RWPE1 (cell line): ENCODE measurements at regions not wholly inside any gene's neighbourhood (a gene's known extent, or its start where the extent isn't known, plus 50 kb on each side); places are given as distances from the start of the nearest gene placed in this dataset.

Source experiments
- CTCF ChIA-PET: fragments of 350-600 bp; sonication (Branson Sonifier 250); formaldehyde crosslinking; extraction: SDS; loops from one replicate; lab custom pipeline; 2021; lab: Yijun Ruan, JAX
- POLR2A ChIA-PET: fragments of 400-600 bp; formaldehyde crosslinking; extraction: SDS; loops from one replicate; lab custom pipeline; 2020; ENCODE audit warnings: antibody characterized with exemption; ENCODE audit not compliant: low non-redundant PET; lab: Yijun Ruan, JAX
- DNase-seq: peaks from one replicate; pipeline ENCODE4 v3.0.0; 2012; ENCODE audit warnings: low spot score
- H3K27ac ChIP-seq: fragments of 450-650 bp; 2 replicates; pipeline ENCODE4 v1.5.1; 2017
- TF ChIP-seq, protein P1 (sequence below): fragments of 450-650 bp; conservative IDR thresholded peaks from 2 replicates; pipeline ENCODE4 v1.5.1; 2017; ENCODE audit warnings: low read depth, mild to moderate bottlenecking

DNA sequence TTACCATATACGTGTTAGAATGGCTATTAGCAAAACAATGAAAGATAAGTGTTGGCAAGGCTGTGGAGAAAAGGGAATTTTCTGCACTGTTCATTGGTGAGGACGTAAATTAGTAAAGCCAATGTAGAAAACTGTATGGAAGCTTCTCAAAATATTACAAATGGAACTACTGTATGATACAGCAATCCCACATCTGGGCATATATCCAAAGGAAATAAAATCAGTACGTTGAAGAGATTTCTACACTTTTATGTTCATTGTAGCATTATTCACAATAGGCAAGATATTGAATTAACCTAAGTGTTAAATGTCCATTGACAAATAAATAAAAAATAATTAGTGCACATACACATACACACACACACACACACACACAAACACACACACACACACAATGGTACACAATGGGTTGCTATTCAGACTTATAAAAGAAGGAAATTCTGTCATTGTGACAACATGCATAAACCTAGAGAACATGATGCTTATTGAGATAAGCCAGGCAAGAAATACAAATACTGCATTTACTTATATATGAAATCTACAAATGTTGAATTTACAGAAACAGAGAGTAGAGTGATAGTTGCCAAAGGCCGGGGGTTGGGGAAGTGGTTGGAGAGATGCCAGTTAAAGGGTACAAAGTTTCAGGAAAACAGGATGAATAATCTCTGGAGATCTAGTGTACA, 565.8 kb upstream of the LRRC4C start:
- CTCF ChIA-PET: no interaction called here
- no peak for DNase-seq
- TF ChIP-seq, protein P1, sequence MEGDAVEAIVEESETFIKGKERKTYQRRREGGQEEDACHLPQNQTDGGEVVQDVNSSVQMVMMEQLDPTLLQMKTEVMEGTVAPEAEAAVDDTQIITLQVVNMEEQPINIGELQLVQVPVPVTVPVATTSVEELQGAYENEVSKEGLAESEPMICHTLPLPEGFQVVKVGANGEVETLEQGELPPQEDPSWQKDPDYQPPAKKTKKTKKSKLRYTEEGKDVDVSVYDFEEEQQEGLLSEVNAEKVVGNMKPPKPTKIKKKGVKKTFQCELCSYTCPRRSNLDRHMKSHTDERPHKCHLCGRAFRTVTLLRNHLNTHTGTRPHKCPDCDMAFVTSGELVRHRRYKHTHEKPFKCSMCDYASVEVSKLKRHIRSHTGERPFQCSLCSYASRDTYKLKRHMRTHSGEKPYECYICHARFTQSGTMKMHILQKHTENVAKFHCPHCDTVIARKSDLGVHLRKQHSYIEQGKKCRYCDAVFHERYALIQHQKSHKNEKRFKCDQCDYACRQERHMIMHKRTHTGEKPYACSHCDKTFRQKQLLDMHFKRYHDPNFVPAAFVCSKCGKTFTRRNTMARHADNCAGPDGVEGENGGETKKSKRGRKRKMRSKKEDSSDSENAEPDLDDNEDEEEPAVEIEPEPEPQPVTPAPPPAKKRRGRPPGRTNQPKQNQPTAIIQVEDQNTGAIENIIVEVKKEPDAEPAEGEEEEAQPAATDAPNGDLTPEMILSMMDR: no peak

DNA sequence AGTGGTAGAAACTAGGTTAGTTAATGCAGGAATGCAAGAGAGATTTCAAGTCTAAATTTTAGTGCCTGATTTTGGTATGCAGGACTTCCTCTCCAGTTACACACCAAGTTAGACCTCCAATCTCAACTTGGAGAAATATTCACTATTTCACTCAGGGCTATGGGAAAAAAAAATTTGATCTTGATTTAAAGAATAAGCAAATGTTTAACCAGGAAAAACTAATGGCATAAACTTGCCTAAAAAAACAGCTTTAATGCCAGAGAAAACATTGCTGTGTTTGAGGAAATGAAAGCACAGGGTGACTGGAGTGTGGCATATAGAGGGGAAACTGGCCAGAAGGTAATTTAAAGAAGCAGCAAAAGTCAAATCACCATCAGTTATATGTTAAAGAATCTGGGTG, 575.4 kb upstream of the LRRC4C start:
- DNase-seq: no peak
- H3K27ac ChIP-seq: no peak overlapping the region
- ChIA-PET CTCF (interaction anchor here (0.7 kb wide), 1 partner anchor 46 kb away, joined by 3 read pairs; no protein-coding TSS in a partner anchor), POLR2A (no interaction called here)
- TF ChIP-seq, protein P1: no peak

More for the DNA sequence above, 565.8 kb upstream of the LRRC4C start:
- POLR2A ChIA-PET: no interaction called here
- no peak overlapping the region for H3K27ac ChIP-seq

DNA sequence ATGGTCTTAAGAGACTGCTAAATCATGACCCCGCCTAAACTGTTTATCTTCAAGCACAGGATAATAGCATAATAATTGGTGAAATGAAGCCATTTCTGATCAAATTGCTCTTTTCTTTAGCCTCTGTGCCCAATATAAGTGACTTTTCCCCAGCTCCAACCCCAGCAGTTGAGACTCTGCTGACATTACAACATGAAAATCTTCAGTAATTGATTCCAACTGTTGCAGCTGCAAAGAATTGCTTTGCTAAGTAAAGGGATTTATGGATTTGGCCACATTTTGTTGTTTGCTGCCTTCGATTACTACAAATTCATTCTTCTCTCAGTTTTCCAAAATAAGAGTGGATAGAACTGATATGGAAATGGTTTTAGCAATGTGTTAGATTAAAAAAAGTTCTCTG, 576.7 kb upstream of the LRRC4C start:
- TF ChIP-seq, protein P1: no peak
- DNase-seq: no peak
- ChIA-PET CTCF (interaction anchor here (0.6 kb wide), 1 partner anchor 413 kb away, joined by 5 read pairs; no protein-coding TSS in a partner anchor), POLR2A (no interaction called here)
- H3K27ac ChIP-seq: no peak overlapping the region

DNA sequence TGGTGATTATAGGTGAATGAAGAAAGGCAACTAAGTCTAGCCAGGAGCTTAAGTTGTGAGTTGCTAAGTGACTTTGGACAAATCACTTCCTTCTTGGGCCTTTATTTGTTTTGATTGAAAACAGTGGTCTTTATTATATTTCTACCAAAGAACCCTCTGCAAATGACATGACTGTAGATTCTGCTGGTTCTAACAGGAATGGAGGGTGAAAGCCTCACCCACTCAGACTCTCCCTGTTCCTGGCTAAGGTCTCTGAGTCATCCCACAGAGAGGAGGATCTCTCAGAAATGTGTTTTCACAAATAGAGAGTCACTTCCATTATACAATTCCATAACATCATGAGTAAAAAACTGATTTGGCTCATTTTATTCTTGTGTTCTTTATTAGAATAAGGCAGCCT, 583.9 kb upstream of the LRRC4C start:
- TF ChIP-seq, protein P1: no peak
- POLR2A ChIA-PET: no interaction called here
- H3K27ac ChIP-seq: no peak overlapping the region
- peak; percentile 5 for DNase-seq
- CTCF ChIA-PET: no interaction called here

DNA sequence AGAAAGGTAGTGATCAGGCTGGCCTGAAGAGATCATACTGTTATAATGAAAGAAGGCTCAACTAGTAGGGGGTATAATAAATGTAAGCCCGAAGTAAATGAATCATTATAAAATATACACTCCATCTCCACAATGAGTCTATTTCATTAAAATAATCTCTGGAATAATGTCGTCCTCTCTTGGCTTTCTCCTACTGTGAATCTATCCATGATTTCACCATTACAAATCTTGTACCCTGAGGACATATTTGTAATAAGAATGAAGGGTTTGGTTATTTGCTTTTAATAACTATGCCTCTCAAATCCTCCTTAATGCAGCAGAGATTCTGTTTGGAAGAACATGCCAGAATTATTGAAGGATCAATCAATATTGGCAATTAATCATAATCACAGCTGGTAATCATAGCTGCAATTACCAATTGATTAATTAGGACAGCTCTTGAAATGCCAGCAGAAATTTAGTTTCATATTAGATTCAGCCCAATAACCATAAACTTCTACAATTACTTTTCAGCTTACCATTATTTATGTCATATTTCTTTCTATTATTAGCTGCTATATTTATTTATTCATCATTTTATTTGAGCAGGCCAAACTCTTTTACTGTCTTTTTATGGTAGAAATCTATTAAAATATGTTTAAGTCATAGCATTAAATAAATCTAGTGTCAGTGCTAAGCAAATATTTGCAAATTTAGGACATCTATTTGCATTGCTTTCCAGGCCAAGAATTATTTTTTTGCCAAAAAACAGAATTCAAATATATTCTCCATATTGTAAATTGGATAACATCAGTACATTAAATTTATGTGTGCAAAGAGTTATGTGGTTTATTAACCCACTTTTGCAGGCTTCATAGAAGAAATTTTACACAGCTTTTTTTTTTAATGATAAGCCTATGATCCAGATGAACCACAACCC, 588.4 kb upstream of the LRRC4C start:
- DNase-seq: no peak
- no peak overlapping the region for H3K27ac ChIP-seq
- ChIA-PET CTCF (interaction anchor here (0.6 to 0.7 kb wide), 2 partner anchors 13 to 15 kb away, joined by 3 to 4 read pairs; no protein-coding TSS in a partner anchor), POLR2A (no interaction called here)
- TF ChIP-seq, protein P1: no peak

DNA sequence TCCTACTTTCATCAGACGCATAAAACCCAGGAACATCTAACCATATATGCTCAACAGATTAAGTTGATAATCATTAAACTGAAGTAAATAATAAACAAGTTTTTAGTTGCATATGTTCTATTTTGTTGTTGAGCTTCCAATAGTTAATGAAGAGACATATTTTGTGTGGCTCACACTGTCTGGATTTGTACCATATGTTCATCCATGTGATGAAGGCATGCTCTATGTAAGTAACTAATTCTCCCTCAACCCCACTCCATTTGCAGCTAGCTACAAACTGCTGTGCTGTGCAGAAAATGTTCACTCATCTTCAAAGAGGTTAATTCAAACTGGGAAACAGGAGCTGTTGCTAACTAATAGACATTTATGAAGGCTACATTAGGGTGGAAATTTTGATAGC, 589.7 kb upstream of the LRRC4C start:
- H3K27ac ChIP-seq: no peak overlapping the region
- TF ChIP-seq, protein P1: no peak

More for the DNA sequence above, 589.7 kb upstream of the LRRC4C start:
- DNase-seq: no peak
- CTCF ChIA-PET: interaction anchor here (0.5 kb wide), 1 partner anchor 407 kb away, joined by 3 read pairs; no protein-coding TSS in a partner anchor
- POLR2A ChIA-PET: no interaction called here
